Kidney (tissue), 13 donors: ENCODE measurements at regions not wholly inside any gene's neighbourhood (a gene's known extent, or its start where the extent isn't known, plus 50 kb on each side); places are given as distances from the start of the nearest gene placed in this dataset.

Experiments
- DNase-seq, 5 donors: peaks; one replicate each; pipeline ENCODE4 v3.0.0-alpha.2; 2013 to 2020
- FAIRE-seq: peaks from 2 replicates; lab custom pipeline; 2012; peaks lifted over from hg19 to GRCh38; lab: Jason Lieb, UNC
- H3K27ac ChIP-seq, 2 donors: one replicate each; pipeline ENCODE4 v1.7.0; 2013; ENCODE audit warnings: low read depth in 2 of 2, low read length in 2 of 2, inconsistent platforms in 1 of 2
- H3K27me3 ChIP-seq: one replicate; pipeline ENCODE4 v1.7.1; 2013; ENCODE audit warnings: low read length, inconsistent platforms; ENCODE audit not compliant: control insufficient read depth, insufficient read depth
- H3K36me3 ChIP-seq, 3 donors: one replicate each; pipeline versions ENCODE4 v1.7.0 to v1.7.1; 2013; ENCODE audit warnings: low read length in 3 of 3, control low read depth in 1 of 3, inconsistent platforms in 1 of 3; ENCODE audit not compliant: insufficient read depth in 3 of 3, control insufficient read depth in 2 of 3
- H3K4me1 ChIP-seq, 3 donors: one replicate each; pipeline versions ENCODE4 v1.7.0 to v1.7.1; 2013; ENCODE audit warnings: low read length in 3 of 3, inconsistent platforms in 1 of 3, low read depth in 1 of 3; ENCODE audit not compliant: control insufficient read depth in 2 of 3, insufficient read depth in 2 of 3
- H3K4me3 ChIP-seq, 3 donors: one replicate each; pipeline versions ENCODE4 v1.7.0 to v1.8.1; 2013; ENCODE audit warnings: low read length in 3 of 3, control low read depth in 1 of 3, inconsistent platforms in 1 of 3
- H3K9ac ChIP-seq, 3 donors: one replicate each; pipeline versions ENCODE4 v1.7.0 to v1.7.1; 2013; ENCODE audit warnings: low read length in 3 of 3, control low read depth in 1 of 3, inconsistent platforms in 1 of 3
- H3K9me3 ChIP-seq, 3 donors: one replicate each; pipeline versions ENCODE4 v1.7.0 to v1.7.1; 2013; ENCODE audit warnings: low read length in 3 of 3, control low read depth in 1 of 3, inconsistent platforms in 1 of 3; ENCODE audit not compliant: control insufficient read depth in 2 of 3, insufficient read depth in 1 of 3
- intact Hi-C: fragments of 100-400 bp; cut with DNase I; formaldehyde crosslinking; loops from one replicate; pipeline ENCODE4 v1.11.1; 2022
- TF ChIP-seq, protein P1 (sequence below): IDR thresholded peaks from 3 replicates; pipeline ENCODE4 v1.5.1; 2012; ENCODE audit warnings: mild to moderate bottlenecking, moderate library complexity, borderline replicate concordance; ENCODE audit not compliant: insufficient read depth; ENCODE audit errors: extremely low read depth
- donor health status: control.
- donor health status: control.
- donor health status: control.
- donor health status: control.
- donor health status: control.
- donor health status: DM: yes; HTN: yes; CAD: no.
- donor health status: Normal renal cell carcinoma (clear cell type).

DNA sequence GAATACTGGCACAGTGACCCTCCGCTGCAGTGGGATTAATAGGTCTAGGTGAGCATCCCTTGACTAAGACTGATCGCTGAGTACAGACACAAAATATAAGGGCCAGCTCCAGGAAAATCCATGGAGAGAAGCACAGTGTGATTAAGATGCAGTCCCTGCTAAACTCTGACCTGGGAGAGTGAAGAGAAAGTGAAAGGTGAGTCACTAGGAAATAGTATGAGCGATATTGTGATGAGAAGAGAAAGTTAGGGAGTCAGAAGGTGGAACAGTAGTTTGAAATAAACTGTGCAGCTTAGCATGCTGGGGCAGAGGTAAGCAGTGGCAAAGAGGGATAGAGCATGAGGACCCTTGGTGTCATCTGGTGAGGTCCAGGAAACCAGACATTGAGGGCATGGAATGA lies 278.6 kb upstream of the MAP3K7 start:
- Histone ChIP-seq H3K9ac (no peak overlapping the region), H3K36me3 (no peaks in the 10 kb centered on the region), H3K27ac (no peak overlapping the region), H3K9me3 (no peaks in the 10 kb centered on the region), H3K27me3 (no peaks in the 10 kb centered on the region), H3K4me3 (no peak overlapping the region), H3K4me1 (no peaks in the 10 kb centered on the region)
- intact Hi-C loops, result no loop called here
- TF ChIP-seq, protein P1, sequence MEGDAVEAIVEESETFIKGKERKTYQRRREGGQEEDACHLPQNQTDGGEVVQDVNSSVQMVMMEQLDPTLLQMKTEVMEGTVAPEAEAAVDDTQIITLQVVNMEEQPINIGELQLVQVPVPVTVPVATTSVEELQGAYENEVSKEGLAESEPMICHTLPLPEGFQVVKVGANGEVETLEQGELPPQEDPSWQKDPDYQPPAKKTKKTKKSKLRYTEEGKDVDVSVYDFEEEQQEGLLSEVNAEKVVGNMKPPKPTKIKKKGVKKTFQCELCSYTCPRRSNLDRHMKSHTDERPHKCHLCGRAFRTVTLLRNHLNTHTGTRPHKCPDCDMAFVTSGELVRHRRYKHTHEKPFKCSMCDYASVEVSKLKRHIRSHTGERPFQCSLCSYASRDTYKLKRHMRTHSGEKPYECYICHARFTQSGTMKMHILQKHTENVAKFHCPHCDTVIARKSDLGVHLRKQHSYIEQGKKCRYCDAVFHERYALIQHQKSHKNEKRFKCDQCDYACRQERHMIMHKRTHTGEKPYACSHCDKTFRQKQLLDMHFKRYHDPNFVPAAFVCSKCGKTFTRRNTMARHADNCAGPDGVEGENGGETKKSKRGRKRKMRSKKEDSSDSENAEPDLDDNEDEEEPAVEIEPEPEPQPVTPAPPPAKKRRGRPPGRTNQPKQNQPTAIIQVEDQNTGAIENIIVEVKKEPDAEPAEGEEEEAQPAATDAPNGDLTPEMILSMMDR, result no peak
- no peak for DNase-seq
- FAIRE-seq, result no peak

DNA sequence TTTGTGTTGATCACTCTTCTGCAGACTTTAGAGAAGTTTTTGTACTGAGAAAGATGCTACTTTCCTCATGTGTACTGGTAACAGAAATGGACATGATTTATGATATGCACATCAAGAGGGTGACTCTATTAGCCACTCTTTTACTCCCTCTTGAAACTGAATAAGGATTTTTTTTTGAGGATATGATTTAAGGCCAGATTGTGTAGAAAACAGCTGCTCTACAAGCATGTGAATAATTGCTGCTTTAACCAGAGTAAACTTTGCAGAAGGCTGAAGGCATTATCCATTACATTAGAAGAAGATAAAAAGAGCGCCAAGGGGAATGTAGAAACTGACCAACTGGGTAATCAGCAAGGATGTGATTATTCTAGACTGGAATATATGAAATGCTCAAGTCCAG lies 276.2 kb upstream of the MAP3K7 start:
- no peak overlapping the region for H3K27ac ChIP-seq
- H3K27me3 ChIP-seq, result no peaks in the 10 kb centered on the region
- H3K36me3 ChIP-seq, result no peaks in the 10 kb centered on the region
- H3K9ac ChIP-seq, result no peak overlapping the region
- TF ChIP-seq, protein P1, result no peak
- no peaks in the 10 kb centered on the region for H3K9me3 ChIP-seq
- DNase-seq, result peak in 2 of 5 donors; percentile 30 to 36
- intact Hi-C loops, result no loop called here
- no peaks in the 10 kb centered on the region for H3K4me1 ChIP-seq
- no peak for FAIRE-seq
- no peak overlapping the region for H3K4me3 ChIP-seq

DNA sequence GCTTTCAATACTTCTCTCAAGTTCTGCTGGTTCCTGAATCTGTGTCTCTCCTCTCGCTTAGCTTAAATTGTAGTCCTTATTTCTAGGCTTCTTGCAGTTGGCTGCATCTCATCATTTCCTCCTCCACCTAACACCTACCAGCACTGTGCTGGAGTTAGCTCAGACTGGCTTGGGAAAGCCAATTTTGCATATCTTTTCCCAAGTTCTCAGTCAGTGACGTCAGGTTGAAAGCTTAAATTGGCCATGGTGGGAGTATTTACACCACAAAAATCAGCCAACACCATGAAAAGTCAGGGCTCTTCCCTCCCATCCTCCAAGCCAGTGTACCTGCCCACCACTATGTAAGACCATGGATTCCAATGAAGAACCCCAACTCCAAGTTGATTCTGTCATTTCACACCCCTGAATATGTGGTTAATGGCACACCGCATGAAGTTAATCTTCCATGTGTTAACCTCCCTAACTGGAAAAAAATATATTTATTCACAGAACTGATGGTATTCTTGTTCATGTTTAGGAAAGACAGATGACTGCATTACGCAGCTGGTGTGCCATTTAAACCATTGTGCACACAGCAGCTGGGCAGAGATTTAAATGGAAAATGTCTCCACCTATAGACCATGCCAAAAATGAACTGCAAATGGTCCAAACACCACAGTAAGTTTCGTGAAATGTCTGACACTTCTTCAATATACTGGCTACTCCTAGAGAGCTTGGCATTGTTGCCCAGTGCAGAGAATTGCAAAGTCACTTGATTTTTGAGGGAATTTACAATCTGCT lies 274.1 kb upstream of the MAP3K7 start:
- TF ChIP-seq, protein P1, result no peak
- no peak for FAIRE-seq

More for the DNA sequence above, 274.1 kb upstream of the MAP3K7 start:
- no peak overlapping the region for H3K4me3 ChIP-seq
- no peaks in the 10 kb centered on the region for H3K4me1 ChIP-seq
- intact Hi-C loops, result no loop called here
- H3K36me3 ChIP-seq, result no peaks in the 10 kb centered on the region
- H3K9ac ChIP-seq, result no peak overlapping the region
- no peak for DNase-seq
- no peaks in the 10 kb centered on the region for H3K27me3 ChIP-seq
- no peaks in the 10 kb centered on the region for H3K9me3 ChIP-seq
- no peak overlapping the region for H3K27ac ChIP-seq
